IPS-18a (cell line): ENCODE measurements at regions not wholly inside any gene's neighbourhood (a gene's known extent, or its start where the extent isn't known, plus 50 kb on each side); places are given as distances from the start of the nearest gene placed in this dataset.

Experiments used
- H3K27ac ChIP-seq: one replicate; pipeline ENCODE4 v1.5.1; 2013; ENCODE audit warnings: low read length
- H3K27me3 ChIP-seq: one replicate; pipeline ENCODE4 v1.6.1; 2013; ENCODE audit warnings: mild to moderate bottlenecking, low read length; ENCODE audit not compliant: control insufficient read depth, insufficient read depth
- H3K36me3 ChIP-seq: one replicate; pipeline ENCODE4 v1.6.1; 2013; ENCODE audit warnings: low read depth, low read length; ENCODE audit not compliant: control insufficient read depth
- H3K4me1 ChIP-seq: one replicate; pipeline ENCODE4 v1.6.1; 2013; ENCODE audit warnings: low read depth, low read length; ENCODE audit not compliant: control insufficient read depth
- H3K4me3 ChIP-seq: one replicate; pipeline ENCODE4 v1.5.1; 2013; ENCODE audit warnings: low read length
- H3K9ac ChIP-seq: one replicate; pipeline ENCODE4 v1.6.1; 2013; ENCODE audit warnings: mild to moderate bottlenecking, low read length, moderate library complexity
- H3K9me3 ChIP-seq: one replicate; pipeline ENCODE4 v1.6.1; 2013; ENCODE audit warnings: low read depth, low read length; ENCODE audit not compliant: control insufficient read depth

- Histone ChIP-seq H3K4me3 (no peak overlapping the region), H3K27me3 (no peaks in the 10 kb centered on the region), H3K4me1 (peaks cover 11% of the 10 kb centered on the region), H3K9me3 (no peaks in the 10 kb centered on the region), H3K9ac (no peak overlapping the region), H3K27ac (no peak overlapping the region), H3K36me3 (no peaks in the 10 kb centered on the region)
These were observed 468.2 kb upstream of the TNP1 start for GRCh38 chr2:217327953-217328621.

- H3K9ac ChIP-seq = no peak overlapping the region
- no peaks in the 10 kb centered on the region for H3K9me3 ChIP-seq
- peaks cover 6% of the 10 kb centered on the region for H3K4me1 ChIP-seq
- H3K36me3 ChIP-seq = no peaks in the 10 kb centered on the region
- no peaks in the 10 kb centered on the region for H3K27me3 ChIP-seq
- no peak overlapping the region for H3K27ac ChIP-seq
- H3K4me3 ChIP-seq = no peak overlapping the region
These were observed 466.6 kb upstream of the TNP1 start for GRCh38 chr2:217326238-217327022.

- Histone ChIP-seq H3K9me3 (no peaks in the 10 kb centered on the region), H3K9ac (no peak overlapping the region), H3K4me3 (no peak overlapping the region), H3K27me3 (no peaks in the 10 kb centered on the region), H3K4me1 (peaks cover 4% of the 10 kb centered on the region), H3K27ac (no peak overlapping the region), H3K36me3 (no peaks in the 10 kb centered on the region)
These were observed 466.0 kb upstream of the TNP1 start for GRCh38 chr2:217325816-217326215.

GRCh38 chr2:217325251-217325650 lies 465.4 kb upstream of the TNP1 start:
- Histone ChIP-seq H3K36me3 (no peaks in the 10 kb centered on the region), H3K27ac (no peak overlapping the region), H3K9ac (no peak overlapping the region), H3K27me3 (no peaks in the 10 kb centered on the region), H3K9me3 (no peaks in the 10 kb centered on the region), H3K4me1 (peaks cover 4% of the 10 kb centered on the region), H3K4me3 (no peak overlapping the region)

GRCh38 chr2:217316743-217317142 lies 456.9 kb upstream of the TNP1 start:
- Histone ChIP-seq H3K4me1 (no peaks in the 10 kb centered on the region), H3K9me3 (no peaks in the 10 kb centered on the region), H3K27ac (no peak overlapping the region), H3K4me3 (no peak overlapping the region), H3K9ac (no peak overlapping the region), H3K36me3 (no peaks in the 10 kb centered on the region), H3K27me3 (no peaks in the 10 kb centered on the region)

GRCh38 chr2:217314021-217314460 lies 454.2 kb upstream of the TNP1 start:
- Histone ChIP-seq H3K27ac (no peak overlapping the region), H3K36me3 (no peaks in the 10 kb centered on the region), H3K4me3 (no peak overlapping the region), H3K9ac (no peak overlapping the region), H3K27me3 (no peaks in the 10 kb centered on the region), H3K4me1 (no peaks in the 10 kb centered on the region), H3K9me3 (no peaks in the 10 kb centered on the region)

- no peaks in the 10 kb centered on the region for H3K9me3 ChIP-seq
- H3K27me3 ChIP-seq = no peaks in the 10 kb centered on the region
These were observed 453.5 kb upstream of the TNP1 start for GRCh38 chr2:217313386-217313785.

GRCh38 chr2:217309056-217309455 lies 449.2 kb upstream of the TNP1 start:
- Histone ChIP-seq H3K27ac (no peak overlapping the region), H3K4me1 (no peaks in the 10 kb centered on the region), H3K36me3 (no peaks in the 10 kb centered on the region), H3K27me3 (no peaks in the 10 kb centered on the region), H3K9ac (no peak overlapping the region), H3K9me3 (no peaks in the 10 kb centered on the region), H3K4me3 (no peak overlapping the region)

More at GRCh38 chr2:217313386-217313785, 453.5 kb upstream of the TNP1 start:
- no peaks in the 10 kb centered on the region for H3K4me1 ChIP-seq
- no peak overlapping the region for H3K27ac ChIP-seq
- H3K36me3 ChIP-seq = no peaks in the 10 kb centered on the region
- H3K4me3 ChIP-seq = no peak overlapping the region
- no peak overlapping the region for H3K9ac ChIP-seq

- no peak overlapping the region for H3K9ac ChIP-seq
- H3K27ac ChIP-seq = no peak overlapping the region
- no peaks in the 10 kb centered on the region for H3K4me1 ChIP-seq
- H3K36me3 ChIP-seq = no peaks in the 10 kb centered on the region
- no peak overlapping the region for H3K4me3 ChIP-seq
- H3K27me3 ChIP-seq = no peaks in the 10 kb centered on the region
- H3K9me3 ChIP-seq = no peaks in the 10 kb centered on the region
These were observed 447.2 kb upstream of the TNP1 start for GRCh38 chr2:217307023-217307422.

GRCh38 chr2:217305882-217306281 lies 446.0 kb upstream of the TNP1 start:
- no peaks in the 10 kb centered on the region for H3K27me3 ChIP-seq
- H3K4me3 ChIP-seq = no peak overlapping the region
- no peaks in the 10 kb centered on the region for H3K4me1 ChIP-seq
- no peak overlapping the region for H3K9ac ChIP-seq
- H3K9me3 ChIP-seq = no peaks in the 10 kb centered on the region
- H3K27ac ChIP-seq = no peak overlapping the region
- no peaks in the 10 kb centered on the region for H3K36me3 ChIP-seq

GRCh38 chr2:217304582-217304981 lies 444.7 kb upstream of the TNP1 start:
- H3K27me3 ChIP-seq = no peaks in the 10 kb centered on the region
- H3K4me3 ChIP-seq = no peak overlapping the region
- H3K9ac ChIP-seq = no peak overlapping the region
- no peak overlapping the region for H3K27ac ChIP-seq
- H3K4me1 ChIP-seq = no peaks in the 10 kb centered on the region
- no peaks in the 10 kb centered on the region for H3K9me3 ChIP-seq
- H3K36me3 ChIP-seq = no peaks in the 10 kb centered on the region

GRCh38 chr2:217302856-217303255 lies 443.0 kb upstream of the TNP1 start:
- Histone ChIP-seq H3K36me3 (no peaks in the 10 kb centered on the region), H3K4me1 (no peaks in the 10 kb centered on the region), H3K27ac (no peak overlapping the region), H3K4me3 (no peak overlapping the region), H3K9ac (no peak overlapping the region), H3K9me3 (no peaks in the 10 kb centered on the region), H3K27me3 (no peaks in the 10 kb centered on the region)
